ENCODE measurements at regions not wholly inside any gene's neighbourhood (a gene's known extent, or its start where the extent isn't known, plus 50 kb on each side); places are given as distances from the start of the nearest gene placed in this dataset.
"Not testable (repeated sequence)": the region's sequence is repeated elsewhere in the genome, so short reads cannot be mapped to it uniquely, and the experiment has no call there.

DNA sequence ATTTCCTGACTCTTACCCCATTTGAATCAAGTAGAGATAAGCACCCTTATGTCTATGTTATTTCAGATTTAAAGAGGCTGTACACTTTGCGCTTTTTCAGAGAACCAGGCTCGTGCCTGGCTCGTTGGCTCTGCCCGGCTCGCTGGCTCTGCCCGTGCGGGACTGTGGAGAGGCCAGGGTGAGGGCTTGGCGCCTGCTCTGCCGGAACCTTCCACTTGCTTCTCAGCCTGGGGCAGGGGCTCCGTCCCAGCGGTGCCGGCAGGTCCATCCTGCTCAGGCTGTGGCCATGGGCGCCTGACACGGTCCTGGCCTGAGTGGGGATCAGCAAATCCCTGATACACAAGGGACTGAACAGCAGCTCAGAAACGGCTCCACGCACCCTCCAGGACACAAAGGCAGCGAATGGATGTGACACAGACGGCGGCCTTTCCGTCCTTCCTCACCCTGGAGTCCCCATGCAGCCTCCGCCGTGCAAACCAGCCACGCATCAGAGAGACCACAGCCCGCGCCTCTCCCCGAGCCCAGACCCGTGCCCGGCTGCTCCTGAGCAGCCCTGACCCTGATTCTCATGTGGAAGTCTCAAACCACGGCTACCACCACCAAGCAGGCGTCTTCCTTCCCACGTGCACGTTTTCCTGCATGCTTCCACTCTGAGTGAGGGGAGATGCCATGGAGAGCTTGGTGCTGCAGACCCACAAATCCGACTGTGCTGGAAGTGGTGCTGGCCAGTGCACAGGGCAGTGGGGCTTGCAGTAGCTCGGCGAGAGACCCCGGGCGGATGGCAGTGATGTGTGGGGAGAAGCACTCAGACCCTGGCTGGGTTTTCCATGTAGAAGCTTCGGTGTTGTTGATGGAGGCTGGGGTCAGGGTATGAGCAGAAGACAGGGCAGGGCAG lies 233.9 kb downstream of the ERMARD start:
- no peak for DNase-seq

DNA sequence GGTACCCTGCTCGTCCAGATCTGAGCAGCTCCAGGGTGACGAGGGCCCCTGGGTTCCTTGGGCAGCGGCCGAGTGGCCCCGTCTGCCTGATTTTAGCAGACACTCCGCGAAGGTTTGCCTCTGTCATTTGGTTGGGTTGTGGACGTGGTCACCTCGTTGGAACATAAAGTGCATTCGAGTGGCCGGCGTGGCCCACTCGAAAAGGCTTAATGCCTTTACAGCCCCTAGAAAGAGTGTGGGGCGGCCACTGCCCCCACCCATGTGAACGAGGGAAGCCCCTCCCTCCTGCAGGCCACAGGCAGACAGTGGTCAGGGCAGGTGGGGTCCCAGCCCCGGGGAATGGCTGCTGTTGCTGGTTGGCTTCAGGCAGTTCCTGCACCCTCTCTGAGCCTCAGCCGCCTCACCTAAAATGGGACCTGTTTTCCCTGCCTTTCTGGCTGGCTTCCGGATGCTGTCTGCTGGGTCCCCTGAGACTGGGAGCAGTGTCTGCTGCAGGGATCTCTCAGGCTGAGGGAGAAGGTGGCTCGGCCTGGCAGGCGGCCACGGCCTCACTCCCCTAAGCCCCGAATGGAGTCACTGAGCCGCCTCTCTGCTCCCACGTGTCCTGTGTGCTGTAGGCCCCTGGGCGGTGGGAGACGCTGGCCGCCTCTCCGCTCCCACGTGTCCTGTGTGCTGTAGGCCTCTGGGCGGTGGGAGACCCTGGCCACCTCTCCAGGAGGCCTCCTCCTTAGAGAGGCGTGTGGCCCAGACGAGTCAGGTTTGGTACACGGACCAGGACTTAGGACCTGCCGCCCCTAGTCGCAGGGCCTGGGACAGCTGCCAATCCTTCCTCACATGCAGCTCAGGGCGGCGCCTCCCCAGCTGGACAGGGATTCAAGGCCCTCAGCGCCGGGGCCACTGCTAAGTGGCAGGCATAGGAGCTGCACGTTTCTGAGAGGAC lies 233.0 kb downstream of the ERMARD start:
- DNase-seq: no peak

DNA sequence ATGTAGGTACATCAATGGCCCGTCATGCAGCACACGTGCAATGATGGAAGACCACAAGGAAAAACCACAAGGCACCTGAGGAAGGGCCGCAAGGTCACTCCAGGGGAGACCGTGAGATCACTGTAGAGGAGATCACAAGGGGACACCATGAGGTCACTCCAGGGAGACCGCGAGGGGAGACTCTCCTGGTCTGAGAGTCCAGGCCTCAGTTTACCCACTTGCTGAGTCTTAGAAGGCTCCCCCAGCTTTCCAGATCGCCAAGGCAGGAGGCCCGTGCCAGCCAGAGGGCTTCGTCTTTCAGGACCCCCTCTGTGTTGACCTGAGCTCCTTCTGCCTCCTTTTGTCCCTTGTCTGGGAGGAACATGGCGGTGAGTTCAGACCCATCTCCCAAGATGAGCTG lies 232.2 kb downstream of the ERMARD start:
- no peak for DNase-seq

DNA sequence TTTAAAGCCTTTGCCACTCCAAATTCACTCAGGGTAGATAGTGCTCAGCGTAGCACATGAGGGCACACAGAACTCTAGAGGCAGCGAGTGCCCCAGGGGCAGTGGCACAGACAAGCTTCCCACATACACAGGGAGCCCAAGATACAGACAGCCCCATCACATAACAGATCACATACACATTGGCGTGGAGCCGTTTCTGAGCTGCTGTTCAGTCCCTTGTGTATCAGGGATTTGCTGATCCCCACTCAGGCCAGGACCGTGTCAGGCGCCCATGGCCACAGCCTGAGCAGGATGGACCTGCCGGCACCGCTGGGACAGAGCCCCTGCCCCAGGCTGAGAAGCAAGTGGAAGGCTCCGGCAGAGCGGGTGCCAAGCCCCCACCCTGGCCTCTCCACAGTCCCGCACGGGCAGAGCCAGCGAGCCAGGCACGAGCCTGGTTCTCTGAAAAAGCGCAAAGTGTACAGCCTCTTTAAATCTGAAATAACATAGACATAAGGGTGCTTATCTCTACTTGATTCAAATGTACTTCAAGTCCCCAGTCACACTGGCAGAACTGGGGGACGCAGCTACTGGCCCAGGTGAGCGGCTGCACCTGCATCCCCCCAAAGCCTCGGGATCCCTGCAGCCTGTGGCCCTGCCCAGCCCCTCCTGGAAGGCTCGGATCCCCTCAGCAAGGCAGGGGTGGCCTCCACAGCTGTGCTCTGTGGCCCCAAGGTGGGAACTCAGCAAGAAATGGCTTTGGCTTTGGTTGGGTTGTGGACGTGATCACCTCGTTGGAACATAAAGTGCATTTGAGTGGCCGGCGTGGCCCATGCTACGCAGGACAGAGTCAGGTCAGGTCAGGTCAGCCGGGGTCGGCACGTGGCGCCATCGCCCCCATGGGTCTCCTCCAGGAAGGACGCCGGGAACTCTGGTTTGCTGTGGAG lies 231.3 kb downstream of the ERMARD start:
- DNase-seq: no peak

DNA sequence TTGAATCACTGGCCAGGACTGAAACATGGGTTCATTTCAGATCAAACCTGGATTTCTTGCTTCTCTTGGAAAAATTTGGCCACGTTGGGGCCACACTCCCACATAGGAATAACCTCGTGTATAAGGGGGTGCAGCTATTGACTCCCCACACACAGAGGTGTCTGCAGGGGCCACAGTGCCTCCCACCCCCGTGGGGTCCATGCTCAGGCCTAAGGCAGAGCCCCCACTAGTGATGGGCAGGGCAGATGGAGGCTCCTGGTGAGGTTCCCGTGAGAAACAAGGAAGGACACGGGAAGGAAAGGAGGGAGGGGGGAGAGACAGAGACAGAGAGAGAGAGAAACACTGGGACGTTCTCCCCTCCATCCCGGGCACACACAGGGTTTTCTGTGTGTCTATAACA lies 230.5 kb downstream of the ERMARD start:
- no peak for DNase-seq

DNA sequence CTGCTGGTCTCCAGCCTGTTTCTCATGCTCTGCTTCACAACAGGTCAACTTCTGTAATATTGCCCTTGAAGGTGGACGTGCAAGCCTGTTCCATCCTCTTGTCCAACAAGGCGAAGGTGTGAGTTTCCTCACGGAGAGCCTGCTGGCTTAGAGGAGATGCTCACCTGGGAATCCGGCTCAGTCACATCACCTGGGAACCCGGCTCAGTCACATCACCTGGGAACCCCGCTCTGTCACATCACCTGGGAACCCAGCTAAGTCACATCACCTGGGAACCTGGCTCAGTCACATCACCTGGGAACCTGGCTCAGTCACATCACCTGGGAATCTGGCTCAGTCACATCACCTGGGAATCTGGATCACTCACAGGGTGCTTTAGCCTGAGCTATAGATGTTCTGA lies 230.1 kb downstream of the ERMARD start:
- DNase-seq: no peak

DNA sequence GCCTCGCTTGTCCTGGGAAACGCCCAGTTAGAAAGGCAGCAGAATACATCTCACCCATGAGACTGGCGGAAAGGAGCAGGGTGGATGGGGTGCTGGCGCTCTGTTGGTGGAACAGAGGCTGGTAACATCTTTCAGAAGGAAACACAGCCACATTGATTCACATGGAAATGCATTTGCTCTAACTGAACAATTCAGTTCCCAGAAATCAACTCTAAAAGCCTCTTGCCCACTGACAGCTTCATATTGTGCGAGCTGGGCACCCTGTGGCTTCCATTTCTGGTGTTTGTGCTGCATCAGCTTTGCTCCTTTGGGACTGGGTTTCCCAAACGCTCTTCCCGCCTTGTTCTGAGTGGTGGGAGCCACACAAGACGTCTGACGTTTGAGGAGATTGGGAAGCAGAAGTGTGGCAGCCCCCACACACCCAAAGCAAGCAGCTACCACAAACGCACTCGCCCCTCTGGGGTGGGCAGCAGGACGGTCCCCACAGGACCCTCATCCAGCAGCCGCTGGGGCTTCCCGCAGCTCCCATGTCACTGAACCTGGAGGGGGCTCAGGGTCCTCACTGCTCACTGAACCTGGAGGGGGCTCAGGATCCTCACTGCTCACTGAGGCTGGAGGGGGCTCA lies 229.5 kb downstream of the ERMARD start:
- no peak for DNase-seq

DNA sequence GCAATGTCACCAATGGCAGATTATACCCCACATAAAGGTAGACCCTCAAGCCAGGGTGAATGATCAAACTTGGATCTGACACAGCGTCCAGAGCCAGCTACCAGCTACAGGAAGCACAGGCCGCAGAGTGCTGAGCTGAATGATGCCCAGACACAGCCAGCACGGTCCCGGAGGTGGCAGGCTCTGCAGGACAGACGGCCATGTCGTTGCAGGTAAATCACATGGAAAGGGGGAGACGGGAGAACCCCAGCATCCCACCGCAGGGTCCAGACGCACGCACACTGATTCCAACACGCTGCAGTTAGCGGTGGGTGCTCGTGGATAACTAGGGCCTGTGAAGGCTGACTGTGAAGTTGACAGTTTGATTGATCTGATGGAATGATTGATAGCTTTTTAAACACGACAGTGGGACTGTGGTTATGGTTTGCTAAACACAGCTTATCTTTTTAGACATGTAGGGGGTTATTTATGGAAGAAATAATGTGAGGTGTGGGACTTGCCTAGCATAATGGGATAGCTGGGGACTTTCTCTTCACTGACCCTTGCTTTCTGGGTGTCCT lies 228.5 kb downstream of the ERMARD start:
- no peak for DNase-seq

DNA sequence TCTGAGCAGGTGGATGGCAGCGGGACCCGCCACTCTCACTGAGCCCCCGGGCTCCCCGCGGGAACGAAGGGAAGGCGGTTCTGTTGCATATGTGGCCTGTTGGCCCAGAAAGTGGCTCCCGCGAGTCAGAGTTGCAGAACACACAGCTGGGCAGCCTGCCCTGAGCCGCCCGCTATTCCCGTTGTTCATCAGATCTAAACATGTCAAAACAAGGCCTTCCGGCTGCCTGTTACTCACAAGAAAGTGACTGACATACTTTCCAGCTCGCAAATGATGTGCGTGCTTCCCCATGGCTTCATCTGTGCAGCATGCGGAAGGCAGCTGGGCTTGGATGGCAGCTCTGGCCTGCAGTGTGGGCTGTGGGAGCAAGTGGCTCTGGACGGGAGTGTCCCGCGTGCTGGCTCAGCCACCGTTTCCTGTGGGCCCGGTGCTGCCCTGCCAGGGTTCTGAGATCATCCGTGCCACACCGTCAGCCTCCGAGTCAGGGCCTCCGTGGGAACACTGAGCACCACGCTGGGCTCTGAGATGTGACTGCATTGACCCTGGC lies 227.3 kb downstream of the ERMARD start:
- peak in 1 of 58 donors; percentile 26 for DNase-seq

DNA sequence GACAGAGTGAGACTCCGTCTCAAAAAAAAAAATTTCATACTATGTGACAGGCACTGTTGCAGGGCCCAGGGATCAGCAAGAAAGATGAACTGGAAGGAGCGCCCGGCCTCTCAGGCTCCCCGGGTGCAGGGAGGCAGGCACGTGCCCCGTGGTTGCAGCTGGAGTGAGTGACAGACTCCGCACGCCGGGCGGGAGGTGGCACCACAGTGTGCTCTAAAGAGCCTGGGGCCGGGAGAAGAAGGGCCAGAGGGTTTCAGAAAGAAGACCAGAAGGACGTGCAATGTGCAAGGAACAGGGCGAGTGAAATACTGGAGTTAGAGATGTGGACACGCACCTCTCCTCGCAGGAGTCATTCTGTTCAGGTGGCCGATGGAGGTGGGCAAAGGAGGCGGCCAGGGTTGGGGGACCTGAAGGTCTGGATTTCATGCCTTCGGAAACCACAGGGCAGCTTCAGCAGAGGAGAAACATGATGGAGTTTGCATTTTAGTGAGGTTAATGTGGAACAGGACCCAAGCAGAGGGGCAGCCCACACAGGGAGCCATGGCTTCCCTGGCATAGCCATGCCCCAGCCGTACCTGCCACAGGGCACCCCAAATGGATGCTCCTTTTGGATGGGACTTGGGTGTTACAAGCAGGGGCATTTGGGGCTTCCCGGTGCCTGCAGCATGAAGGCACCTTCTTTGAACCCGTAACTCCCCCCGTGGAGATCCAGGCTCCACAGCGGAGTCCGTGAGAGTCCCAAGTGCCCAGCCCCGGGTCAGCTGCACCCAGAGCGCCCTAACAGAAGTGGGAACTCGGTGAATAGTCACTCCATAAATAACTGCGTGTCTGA lies 226.2 kb downstream of the ERMARD start:
- no peak for DNase-seq

DNA sequence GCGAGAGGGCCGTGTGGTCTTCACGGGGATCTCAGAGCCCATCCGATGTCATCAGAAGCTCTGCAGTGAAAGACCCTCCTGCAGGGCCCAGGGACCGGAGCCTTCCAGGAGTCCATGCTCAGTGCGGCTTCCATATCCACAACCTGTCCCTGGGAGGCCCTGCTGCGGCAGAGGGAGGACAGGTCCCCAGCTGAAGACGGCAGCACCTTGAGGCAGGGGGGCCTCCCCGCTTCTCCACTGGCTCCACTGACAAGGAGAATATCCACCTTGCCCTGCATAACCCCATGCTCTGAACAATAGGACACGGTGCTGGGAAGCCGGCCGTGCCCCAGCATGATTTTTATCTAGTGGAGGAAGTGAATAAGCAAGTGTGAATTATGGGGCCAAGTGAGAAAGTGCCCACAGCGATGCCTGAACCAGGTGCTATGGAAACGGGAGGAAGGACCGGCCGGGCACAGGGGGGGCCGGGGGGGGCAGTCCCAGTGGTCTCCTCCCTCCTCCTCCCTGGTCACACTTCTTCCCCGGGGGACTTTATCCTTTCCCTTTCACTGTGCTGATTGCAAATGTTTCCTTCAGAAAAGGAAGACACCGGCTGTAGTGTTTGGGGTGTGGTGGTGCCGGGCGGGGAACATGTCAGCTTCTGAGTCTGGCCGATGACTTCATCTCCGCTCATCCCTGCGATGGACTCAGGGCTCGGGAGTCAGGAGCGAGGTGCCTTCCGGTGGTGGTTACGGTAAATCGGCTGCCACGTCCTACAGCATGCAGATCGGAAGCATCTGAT lies 225.1 kb downstream of the ERMARD start:
- DNase-seq: no peak

DNA sequence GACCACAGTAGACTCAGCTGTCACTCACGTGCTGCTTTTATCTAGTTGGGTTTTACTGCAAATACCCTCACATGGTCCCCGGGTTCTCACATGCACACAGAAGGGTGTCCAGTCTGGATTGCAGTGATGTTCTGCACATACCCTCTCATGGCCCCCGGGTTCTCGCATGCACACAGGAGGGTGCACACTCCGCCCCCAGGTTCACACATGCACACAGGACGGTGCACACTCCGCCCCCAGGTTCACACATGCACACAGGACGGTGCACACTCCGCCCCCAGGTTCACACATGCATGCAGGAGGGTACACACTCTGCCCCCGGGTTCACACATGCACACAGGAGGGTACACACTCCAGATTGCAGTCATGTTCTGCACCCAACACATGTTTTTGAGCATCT lies 224.3 kb downstream of the ERMARD start:
- DNase-seq: no peak

DNA sequence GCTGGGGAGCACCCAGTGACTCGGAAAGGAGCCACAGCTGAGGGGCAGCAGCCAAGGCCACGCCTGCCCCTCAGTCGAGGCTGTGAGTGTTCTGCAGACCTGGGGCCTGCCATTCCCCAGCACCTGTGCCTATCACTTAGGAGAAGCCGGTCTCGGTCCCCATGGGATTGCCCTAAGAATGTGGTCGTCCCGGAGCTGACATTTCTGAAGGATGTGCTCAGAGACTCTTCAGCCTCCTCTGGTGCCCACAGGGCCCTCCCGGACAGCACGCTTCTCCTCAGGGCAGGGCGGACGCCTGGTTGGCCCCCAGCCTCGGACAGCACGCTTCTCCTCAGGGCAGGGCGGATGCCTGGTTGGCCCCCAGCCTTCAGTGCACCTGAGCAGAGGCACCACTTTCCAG lies 223.9 kb downstream of the ERMARD start:
- no peak for DNase-seq

DNA sequence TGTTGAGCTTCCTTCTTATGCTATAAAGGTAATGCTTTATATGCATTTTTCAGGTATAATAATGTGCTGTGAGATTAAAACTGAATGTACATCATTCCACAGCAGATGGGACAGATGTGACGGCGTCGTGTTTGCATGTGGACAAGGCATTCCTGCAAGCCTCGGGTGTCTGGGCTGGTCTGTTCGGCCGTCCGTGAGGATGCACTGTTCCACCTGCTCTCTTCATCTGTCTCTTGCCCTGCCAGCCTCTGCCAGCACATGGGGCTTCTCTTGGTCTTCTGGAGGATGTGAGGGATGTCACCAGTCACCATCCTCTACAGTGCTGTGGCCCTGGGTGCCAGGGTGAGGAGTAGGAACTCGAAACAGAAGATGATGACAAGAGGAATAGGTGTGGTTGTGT lies 223.2 kb downstream of the ERMARD start:
- no peak for DNase-seq

DNA sequence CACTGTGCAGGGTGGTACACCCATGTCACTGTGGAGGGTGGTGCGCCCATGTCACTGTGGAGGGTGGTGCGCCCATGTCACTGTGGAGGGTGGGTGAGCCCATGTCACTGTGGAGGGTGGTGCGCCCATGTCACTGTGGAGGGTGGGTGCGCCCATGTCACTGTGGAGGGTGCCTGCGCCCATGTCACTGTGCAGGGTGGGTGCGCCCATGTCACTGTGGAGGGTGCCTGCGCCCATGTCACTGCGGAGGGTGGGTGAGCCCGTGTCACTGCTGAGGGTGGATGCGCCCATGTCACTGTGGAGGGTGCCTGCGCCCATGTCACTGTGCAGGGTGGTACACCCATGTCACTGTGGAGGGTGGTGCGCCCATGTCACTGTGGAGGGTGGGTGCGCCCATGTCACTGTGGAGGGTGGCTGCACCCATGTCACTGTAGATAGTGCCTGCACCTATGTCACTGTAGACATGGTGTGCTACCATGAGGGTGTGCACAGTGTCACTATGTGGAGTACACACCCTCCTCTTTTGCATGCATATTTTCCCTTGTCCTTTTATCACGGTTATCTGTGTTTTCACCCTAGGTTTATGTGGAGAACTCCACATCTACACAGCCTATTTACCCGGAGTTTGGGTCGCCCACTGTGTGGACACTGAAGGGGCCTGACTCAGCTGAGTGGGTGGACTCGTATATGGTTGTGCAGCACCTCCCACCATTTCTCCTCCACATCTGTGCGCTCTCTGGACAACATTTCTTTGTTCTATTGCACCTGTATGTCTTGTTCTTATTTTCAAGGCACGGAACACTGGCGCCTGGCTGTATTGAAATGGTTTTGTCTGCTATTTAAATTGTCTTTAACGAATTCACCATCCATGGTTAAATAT lies 222.4 kb downstream of the ERMARD start:
- DNase-seq: not testable (repeated sequence)

DNA sequence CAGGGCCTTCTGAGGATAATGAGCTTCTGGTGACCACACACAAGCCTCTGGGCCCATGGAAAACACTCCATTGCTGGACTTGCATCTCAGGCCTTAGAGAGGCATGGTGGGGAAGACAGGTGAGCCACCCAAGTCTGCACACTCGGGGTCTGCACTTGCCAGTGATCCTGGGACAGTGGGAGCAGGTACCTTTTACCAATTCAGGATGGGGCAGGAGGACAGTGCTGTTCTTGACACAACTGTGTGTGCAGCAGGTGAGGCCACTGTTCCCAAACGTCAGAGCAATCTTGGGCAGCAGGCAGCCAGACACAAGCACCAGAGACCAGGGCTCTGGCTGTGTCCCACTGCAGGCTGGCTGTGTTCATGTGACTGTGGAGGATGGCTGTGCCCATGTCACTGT lies 221.3 kb downstream of the ERMARD start:
- no peak for DNase-seq

DNA sequence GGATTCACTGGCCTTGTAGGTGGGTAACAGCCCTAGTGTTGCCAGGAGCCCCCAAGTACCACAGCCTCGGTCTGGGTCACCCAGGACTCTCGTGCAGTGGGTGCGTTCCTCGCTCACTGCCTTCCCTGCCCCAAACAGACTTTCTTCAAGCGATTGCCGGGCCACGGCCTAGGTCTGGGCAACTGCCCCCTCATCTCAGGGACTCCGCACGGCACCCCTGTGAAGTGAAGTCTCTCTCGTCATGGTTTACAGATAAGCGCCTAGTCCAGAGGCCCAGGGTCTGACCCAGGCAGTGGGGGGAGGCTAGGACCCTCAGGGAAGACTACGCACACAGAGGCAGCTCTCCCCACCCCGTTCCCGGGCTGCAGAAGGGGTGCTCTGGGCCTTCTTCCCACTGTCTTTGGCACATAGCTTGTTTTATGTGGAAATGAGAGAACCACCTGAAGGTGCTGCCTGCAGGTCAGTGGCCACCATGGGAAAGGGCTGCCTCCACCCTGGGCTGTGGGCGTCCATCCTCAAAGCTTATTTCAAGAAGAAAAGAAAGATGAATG lies 220.8 kb downstream of the ERMARD start:
- DNase-seq: no peak
